HCT116 (cell line): ENCODE measurements at regions not wholly inside any gene's neighbourhood (a gene's known extent, or its start where the extent isn't known, plus 50 kb on each side); places are given as distances from the start of the nearest gene placed in this dataset.

Source experiments
- ATAC-seq: fragments of 200-7000 bp; cut with Tn5 transposase; 2 replicates; pipeline ENCODE4 v1.9.1; 2020; ENCODE audit warnings: mild to moderate bottlenecking, moderate library complexity
- BruUV-seq: library from RNA; stranded (reverse); fragments of 400-500 nt; replicated peaks from 2 replicates; lab custom pipeline; 2021; lab: Mats Ljungman, UMichigan
- CTCF ChIA-PET: fragments of 300-600 bp; sonication (Branson Sonifier 250); formaldehyde crosslinking; loops from one replicate; lab custom pipeline; 2021; ENCODE audit warnings: antibody characterized with exemption; lab: Charles Lee
- POLR2A ChIA-PET: fragments of 300-600, 350-600 bp; sonication (Branson Sonifier 250); formaldehyde crosslinking; loops from one replicate; lab custom pipeline; 2021; ENCODE audit warnings: antibody characterized with exemption; lab: Charles Lee
- RAD21 ChIA-PET, 2 experiments: fragments of 300-600 bp; sonication (Branson Sonifier 250); formaldehyde crosslinking; loops; one replicate each; lab custom pipeline; 2023; ENCODE audit warnings: low total read pairs in 2 of 2; ENCODE audit not compliant: uncharacterized antibody in 2 of 2, unreplicated experiment in 2 of 2, low non-redundant PET in 1 of 2; lab: Charles Lee
- DNase-seq: peaks from one replicate; pipeline ENCODE4 v3.0.0-alpha.2; 2010; ENCODE audit warnings: low read depth, low spot score
- H2AFZ ChIP-seq: fragments of 200-600 bp; shearing (Covaris generic), sonication (generic); 2 replicates; pipeline ENCODE4 v1.6.1; 2017; ENCODE audit warnings: low read depth, mixed run types, mixed read lengths, antibody characterized with exemption, low read length; ENCODE audit not compliant: poor library complexity, severe bottlenecking
- H3K27ac ChIP-seq: 2 replicates; pipeline ENCODE4 v1.5.1; 2012; ENCODE audit warnings: low read depth, low read length
- H3K27me3 ChIP-seq: fragments of 200-600 bp; sonication (generic); 2 replicates; pipeline ENCODE4 v1.6.1; 2016; ENCODE audit warnings: mixed run types, low read length, mixed read lengths; ENCODE audit not compliant: insufficient read depth
- H3K36me3 ChIP-seq, 2 experiments: fragments of 200-500 bp in 1 of 2; fragments of 200-600 bp in 1 of 2; sonication (Bioruptor generic) in 1 of 2; sonication (generic) in 1 of 2; 2 replicates each; pipeline versions ENCODE4 v1.5.1 to v1.6.1; 2014 to 2016; ENCODE audit warnings: low read length in 2 of 2, inconsistent platforms in 1 of 2, mixed read lengths in 1 of 2, mixed run types in 1 of 2; ENCODE audit not compliant: insufficient read depth in 2 of 2, control insufficient read depth in 1 of 2
- H3K4me1 ChIP-seq, 2 experiments: fragments of 200-600 bp in 1 of 2; sonication (generic) in 1 of 2; 2 replicates each; pipeline versions ENCODE4 v1.5.1 to v1.6.1; 2012 to 2017; ENCODE audit warnings: low read length in 2 of 2, inconsistent platforms in 1 of 2, mild to moderate bottlenecking in 1 of 2, mixed read lengths in 1 of 2, mixed run types in 1 of 2, moderate library complexity in 1 of 2; ENCODE audit not compliant: insufficient read depth in 2 of 2, control insufficient read depth in 1 of 2
- H3K4me2 ChIP-seq: fragments of 200-600 bp; sonication (generic); 2 replicates; pipeline ENCODE4 v1.6.1; 2017; ENCODE audit warnings: mixed run types, low read length, mixed read lengths
- H3K4me3 ChIP-seq, 2 experiments: fragments of 200-600 bp in 1 of 2; sonication (generic) in 1 of 2; replicated peaks in 1 of 2; 2 replicates each; pipeline ENCODE4 v1.5.1; 2011 to 2016; ENCODE audit warnings: low read length in 2 of 2, control low read depth in 1 of 2, low read depth in 1 of 2, mild to moderate bottlenecking in 1 of 2, mixed read lengths in 1 of 2, mixed run types in 1 of 2
- H3K79me2 ChIP-seq: fragments of 200-600 bp; sonication (generic); 2 replicates; pipeline ENCODE4 v1.6.1; 2017; ENCODE audit warnings: mild to moderate bottlenecking, mixed run types, low read length, moderate library complexity, mixed read lengths; ENCODE audit not compliant: insufficient read depth
- H3K9ac ChIP-seq: fragments of 200-600 bp; sonication (generic); 2 replicates; pipeline ENCODE4 v1.6.1; 2016; ENCODE audit warnings: low read length, mixed read lengths
- H3K9me2 ChIP-seq: fragments of 200-600 bp; sonication (generic), shearing (Covaris generic); 2 replicates; pipeline ENCODE4 v1.6.1; 2017; ENCODE audit warnings: mixed run types, mild to moderate bottlenecking, moderate library complexity; ENCODE audit not compliant: insufficient read depth
- H3K9me3 ChIP-seq, 2 experiments: fragments of 200-500 bp in 1 of 2; fragments of 200-600 bp in 1 of 2; sonication (Bioruptor generic) in 1 of 2; sonication (generic) in 1 of 2; 2 replicates each; pipeline ENCODE4 v1.6.1; 2014 to 2017; ENCODE audit warnings: low read length in 2 of 2, mixed read lengths in 2 of 2, inconsistent platforms in 1 of 2, low read depth in 1 of 2, mild to moderate bottlenecking in 1 of 2, mixed run types in 1 of 2, moderate library complexity in 1 of 2; ENCODE audit not compliant: control insufficient read depth in 1 of 2, insufficient read depth in 1 of 2
- H4K20me1 ChIP-seq: fragments of 200-600 bp; sonication (generic), shearing (Covaris generic); 2 replicates; pipeline ENCODE4 v1.6.1; 2017; ENCODE audit warnings: mixed run types, mild to moderate bottlenecking, moderate library complexity; ENCODE audit not compliant: insufficient read depth
- ATF3 ChIP-seq: IDR thresholded peaks from 2 replicates; pipeline ENCODE4 v1.6.1; 2012
- CEBPB ChIP-seq: IDR thresholded peaks from 2 replicates; pipeline ENCODE4 v1.6.1; 2012; ENCODE audit warnings: low read depth
- CTCF ChIP-seq, 3 experiments: fragments of 200-600 bp in 1 of 3; sonication (generic) in 1 of 3; IDR thresholded peaks in 2 of 3; conservative IDR thresholded peaks in 1 of 3; 2 replicates each; pipeline ENCODE4 v1.5.1; 2012 to 2017; ENCODE audit warnings: low read depth in 2 of 3, low read length in 2 of 3, antibody characterized with exemption in 1 of 3, borderline replicate concordance in 1 of 3, control low read depth in 1 of 3, mild to moderate bottlenecking in 1 of 3, mixed read lengths in 1 of 3, mixed run types in 1 of 3, moderate library complexity in 1 of 3; ENCODE audit not compliant: insufficient read depth in 1 of 3
- EGR1 ChIP-seq: IDR thresholded peaks from 2 replicates; pipeline ENCODE4 v1.6.1; 2012; ENCODE audit warnings: low read depth
- EZH2 ChIP-seq: fragments of 200-600 bp; sonication (generic); IDR thresholded peaks from 2 replicates; pipeline ENCODE4 v1.6.1; 2017; ENCODE audit warnings: antibody characterized with exemption, mixed run types
- EZH2phosphoT487 ChIP-seq: fragments of 200-600 bp; IDR thresholded peaks from 2 replicates; pipeline ENCODE4 v1.6.1; 2018; ENCODE audit warnings: antibody characterized with exemption, borderline replicate concordance
- JUND ChIP-seq: IDR thresholded peaks from 2 replicates; pipeline ENCODE4 v1.6.1; 2012
- MAX ChIP-seq: IDR thresholded peaks from 2 replicates; pipeline ENCODE4 v1.6.1; 2012
- POLR2A ChIP-seq: IDR thresholded peaks from 2 replicates; pipeline ENCODE4 v1.7.0; 2011; ENCODE audit warnings: borderline replicate concordance; ENCODE audit not compliant: insufficient read depth, insufficient read length; ENCODE audit errors: extremely low read depth
- SIN3A ChIP-seq: IDR thresholded peaks from 2 replicates; pipeline ENCODE4 v1.6.1; 2012; ENCODE audit warnings: low read depth
- SP1 ChIP-seq: IDR thresholded peaks from 2 replicates; pipeline ENCODE4 v1.6.1; 2012; ENCODE audit warnings: low read depth
- TCF7L2 ChIP-seq: IDR thresholded peaks from 2 replicates; pipeline ENCODE4 v1.7.0; 2011; ENCODE audit warnings: borderline replicate concordance, inconsistent platforms; ENCODE audit not compliant: insufficient read depth, insufficient read length; ENCODE audit errors: extremely low read depth
- YY1 ChIP-seq: IDR thresholded peaks from 2 replicates; pipeline ENCODE4 v1.6.1; 2011; ENCODE audit warnings: low read length, low read depth, moderate library complexity, mild to moderate bottlenecking; ENCODE audit not compliant: insufficient replicate concordance; ENCODE audit errors: extremely low read depth
- ZFX ChIP-seq: fragments of 450-650 bp; IDR thresholded peaks from 2 replicates; pipeline ENCODE4 v1.6.1; 2017
- ZNF274 ChIP-seq: fragments of 200-500 bp; sonication (Bioruptor generic); IDR thresholded peaks from 2 replicates; pipeline ENCODE4 v1.6.1; 2014; ENCODE audit warnings: mild to moderate bottlenecking, low read depth, low read length, inconsistent platforms
- intact Hi-C: fragments of 100-400 bp; cut with micrococcal nuclease; formaldehyde crosslinking; loops from 2 replicates; pipeline ENCODE4 v1.10.0; 2022

GRCh38 chr2:14388724-14389123 is 243.8 kb upstream of the LRATD1 start:
- no peak overlapping the region for H3K4me2 ChIP-seq
- H3K9me2 ChIP-seq, result no peaks in the 10 kb centered on the region
- no peaks in the 10 kb centered on the region for H3K36me3 ChIP-seq
- no peaks in the 10 kb centered on the region for H3K27me3 ChIP-seq
- ChIA-PET CTCF (no interaction called here), POLR2A (no interaction called here)
- H2AFZ ChIP-seq, result no peak overlapping the region
- no TSS peak for BruUV-seq
- TF ChIP-seq SIN3A (no peak), EZH2 (no peak), CEBPB (no peak), ATF3 (no peak), SP1 (no peak), POLR2A (no peak), EZH2phosphoT487 (no peak), MAX (no peak), EGR1 (no peak), ZNF274 (no peak), CTCF (IDR thresholded peaks at IDR 0.05 in 2 of 3, conservative IDR thresholded peaks at IDR 0.05 in 1 of 3; ENCODE audit: borderline replicate concordance in 1 of 3, insufficient read depth in 1 of 3, low read depth in 2 of 3, low read length in 2 of 3) (no peak), TCF7L2 (no peak), YY1 (no peak), JUND (no peak), ZFX (no peak)
- TF ChIP-seq, all 23 proteins: peak for 0
- H3K4me3 ChIP-seq, result no peak overlapping the region
- H3K9ac ChIP-seq, result no peak overlapping the region
- ATAC-seq (no peak), DNase-seq (no peak)
- peaks cover 0 to 9% of the 10 kb centered on the region in 2 experiments; a peak in 2 of 4 replicates for H3K9me3 ChIP-seq
- H4K20me1 ChIP-seq, result no peaks in the 10 kb centered on the region
- H3K4me1 ChIP-seq, result no peaks in the 10 kb centered on the region
- H3K79me2 ChIP-seq, result no peaks in the 10 kb centered on the region
- H3K27ac ChIP-seq, result no peak overlapping the region
- RAD21 ChIA-PET, result no interaction called here
- intact Hi-C loops, result no loop called here
